Cardiac fibroblast (primary cell): ENCODE measurements at regions not wholly inside any gene's neighbourhood (a gene's known extent, or its start where the extent isn't known, plus 50 kb on each side); places are given as distances from the start of the nearest gene placed in this dataset.

Source experiments
- DNase-seq, 2 donors: peaks; one replicate each; pipeline versions ENCODE4 v3.0.0 to v3.0.0-alpha.2; 2010; ENCODE audit warnings: low read depth in 2 of 2
- H3K4me3 ChIP-seq, 2 donors: replicated peaks in 1 of 2; 1 replicate in 1 of 2; 2 replicates in 1 of 2; pipeline ENCODE4 v1.5.1; 2011; ENCODE audit warnings: low read depth in 2 of 2, low read length in 2 of 2, mild to moderate bottlenecking in 2 of 2, moderate library complexity in 1 of 2
- TF ChIP-seq, protein P1 (sequence below): IDR thresholded peaks from one replicate; pipeline ENCODE4 v1.5.1; 2011; ENCODE audit warnings: low read depth, mild to moderate bottlenecking, low read length, inconsistent platforms

DNA sequence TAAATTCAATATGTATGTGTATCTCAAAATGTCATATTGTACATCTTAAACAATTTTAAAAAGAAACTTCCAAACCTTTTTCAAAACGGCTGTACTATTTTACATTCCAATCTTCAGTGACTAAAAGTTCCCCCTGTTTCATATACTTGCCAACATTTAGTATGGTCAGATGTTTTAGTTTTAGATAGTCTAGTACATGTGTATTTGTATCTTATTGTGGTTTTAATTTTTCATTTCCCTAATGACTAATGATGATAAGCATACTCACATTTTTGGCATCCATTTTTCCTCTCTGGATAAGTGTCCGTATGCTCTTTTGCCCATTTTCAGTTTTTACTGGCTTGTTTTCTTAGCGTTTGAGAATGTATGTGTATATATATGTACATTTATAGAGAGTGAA is 212.2 kb upstream of the MAGEB18 start:
- DNase-seq, result peak; percentile 4 to 60
- TF ChIP-seq, protein P1, sequence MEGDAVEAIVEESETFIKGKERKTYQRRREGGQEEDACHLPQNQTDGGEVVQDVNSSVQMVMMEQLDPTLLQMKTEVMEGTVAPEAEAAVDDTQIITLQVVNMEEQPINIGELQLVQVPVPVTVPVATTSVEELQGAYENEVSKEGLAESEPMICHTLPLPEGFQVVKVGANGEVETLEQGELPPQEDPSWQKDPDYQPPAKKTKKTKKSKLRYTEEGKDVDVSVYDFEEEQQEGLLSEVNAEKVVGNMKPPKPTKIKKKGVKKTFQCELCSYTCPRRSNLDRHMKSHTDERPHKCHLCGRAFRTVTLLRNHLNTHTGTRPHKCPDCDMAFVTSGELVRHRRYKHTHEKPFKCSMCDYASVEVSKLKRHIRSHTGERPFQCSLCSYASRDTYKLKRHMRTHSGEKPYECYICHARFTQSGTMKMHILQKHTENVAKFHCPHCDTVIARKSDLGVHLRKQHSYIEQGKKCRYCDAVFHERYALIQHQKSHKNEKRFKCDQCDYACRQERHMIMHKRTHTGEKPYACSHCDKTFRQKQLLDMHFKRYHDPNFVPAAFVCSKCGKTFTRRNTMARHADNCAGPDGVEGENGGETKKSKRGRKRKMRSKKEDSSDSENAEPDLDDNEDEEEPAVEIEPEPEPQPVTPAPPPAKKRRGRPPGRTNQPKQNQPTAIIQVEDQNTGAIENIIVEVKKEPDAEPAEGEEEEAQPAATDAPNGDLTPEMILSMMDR, result no peak
- H3K4me3 ChIP-seq, result no peak overlapping the region

DNA sequence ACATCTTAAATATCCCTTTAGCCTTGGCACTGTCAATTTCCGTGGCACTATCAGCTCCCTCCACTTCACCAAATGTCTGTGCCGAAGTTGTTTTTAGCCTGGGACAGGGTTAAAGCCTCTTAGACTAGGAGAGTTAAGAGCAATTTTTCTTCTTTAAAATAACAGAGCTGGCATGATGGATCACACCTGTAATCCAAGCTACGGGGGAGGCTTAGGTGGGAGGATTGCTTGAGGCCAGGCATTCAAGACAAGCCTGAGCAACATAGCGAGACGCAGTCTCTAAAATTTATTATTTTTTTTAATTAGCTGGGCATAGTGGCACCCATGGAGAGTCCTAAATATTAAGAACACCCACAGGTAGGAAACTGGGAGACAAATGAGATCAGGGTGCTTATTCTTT is 209.8 kb upstream of the MAGEB18 start:
- TF ChIP-seq, protein P1, result no peak
- H3K4me3 ChIP-seq, result no peak overlapping the region
- DNase-seq, result no peak

DNA sequence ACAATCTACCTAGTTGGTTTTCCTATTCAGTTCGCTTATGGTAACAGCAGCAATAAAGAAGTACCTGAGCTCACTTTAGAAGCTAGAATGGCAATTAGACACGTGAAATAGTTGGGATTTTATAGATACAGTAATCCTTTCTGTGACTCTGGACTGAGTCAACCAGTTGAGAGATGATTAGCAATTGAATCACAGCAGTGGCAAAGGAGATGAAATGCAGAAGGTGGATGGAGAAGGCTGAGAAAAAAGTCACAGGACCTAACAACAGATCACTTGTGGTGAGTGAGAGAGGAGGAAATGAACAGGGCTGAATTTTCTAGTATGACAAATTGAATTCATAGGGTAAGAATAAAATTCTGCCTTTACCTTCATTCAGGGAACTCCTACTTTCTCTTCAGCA is 197.1 kb upstream of the MAGEB18 start:
- TF ChIP-seq, protein P1, result no peak
- DNase-seq, result peak in 1 of 2 donors; percentile 72
- no peak overlapping the region for H3K4me3 ChIP-seq

DNA sequence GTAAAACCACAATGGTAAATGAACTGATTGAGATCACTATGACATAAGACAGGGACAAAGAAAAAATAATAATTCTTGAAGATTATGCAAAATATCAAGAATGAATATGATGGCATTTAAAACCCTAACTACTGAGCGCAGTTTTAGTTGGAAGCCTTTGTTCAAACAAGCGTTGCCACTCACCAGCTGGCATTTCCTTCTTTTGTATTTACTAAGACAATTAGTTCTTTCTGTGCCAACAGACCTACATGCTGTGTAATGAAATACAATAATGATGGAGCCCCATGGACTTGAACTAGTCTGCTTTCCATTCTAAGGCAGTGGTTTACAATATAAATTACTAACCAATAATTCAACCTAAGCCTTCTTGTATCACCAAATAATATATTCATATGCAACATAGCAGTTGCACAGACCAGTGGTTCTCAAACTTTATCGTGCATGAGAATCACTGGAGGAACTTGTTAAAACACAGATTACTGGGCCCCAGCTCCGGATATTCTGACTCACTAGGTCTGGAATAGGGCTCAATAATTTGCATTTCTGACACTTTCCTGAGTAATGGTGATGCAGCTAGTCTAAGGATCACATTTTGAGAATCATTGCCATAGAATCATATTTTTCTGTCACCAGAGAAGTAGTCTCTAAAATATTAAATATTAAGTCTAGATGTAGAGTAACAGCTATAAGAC is 196.4 kb upstream of the MAGEB18 start:
- peak; percentile 27 to 67 for DNase-seq
- TF ChIP-seq, protein P1, result no peak
- H3K4me3 ChIP-seq, result no peak overlapping the region

DNA sequence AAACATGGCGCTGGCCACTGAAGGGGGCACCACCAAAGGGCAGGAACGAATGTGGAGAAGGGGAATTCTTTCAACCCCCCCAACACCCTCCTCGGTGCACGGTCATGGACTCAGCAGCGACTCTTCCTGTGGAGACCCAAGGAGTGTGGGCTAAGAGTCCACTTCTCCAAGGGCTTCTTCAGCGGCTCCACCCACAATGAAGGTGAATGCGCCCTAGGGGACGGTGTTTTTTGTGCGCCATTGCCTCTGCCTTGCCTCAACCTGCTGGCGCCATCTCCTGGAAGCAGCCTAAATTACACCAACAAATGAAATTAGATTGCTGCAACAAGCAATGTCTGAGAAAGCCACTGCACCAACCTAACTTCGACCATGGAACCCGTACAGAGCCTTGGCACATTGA is 169.2 kb upstream of the MAGEB18 start:
- H3K4me3 ChIP-seq, result no peak overlapping the region
- peak; percentile 31 to 48 for DNase-seq
- TF ChIP-seq, protein P1, result peak; percentile 39

DNA sequence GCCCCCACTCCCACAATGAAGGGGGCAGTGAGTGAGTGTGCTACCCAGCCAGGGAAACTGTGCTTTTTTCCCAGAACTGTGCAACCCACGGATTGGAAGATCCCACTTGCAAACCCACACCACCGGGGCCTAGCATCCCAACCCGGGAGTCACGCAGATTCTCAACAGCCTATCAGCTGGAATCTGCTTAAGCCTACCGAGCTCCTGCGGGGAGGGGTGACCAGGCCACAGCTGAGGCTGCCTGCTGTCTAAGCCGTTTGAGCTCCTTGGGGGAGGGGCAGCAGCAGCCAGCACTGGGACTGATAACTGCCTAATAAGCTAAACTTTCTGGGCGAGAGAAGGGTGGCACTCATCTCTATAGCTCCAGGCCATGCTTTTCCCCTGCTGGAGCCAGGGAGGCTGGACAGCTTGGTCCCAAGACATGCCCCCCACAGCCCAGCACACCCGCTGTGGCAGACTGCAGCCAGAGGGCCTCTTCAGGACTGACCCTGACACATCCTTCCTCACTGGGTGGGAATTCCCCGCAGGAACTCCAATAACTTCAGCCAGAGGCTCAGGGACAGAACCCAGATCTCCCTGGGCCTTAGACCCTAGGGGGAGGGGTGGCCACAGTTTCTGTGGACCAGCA is 161.3 kb upstream of the MAGEB18 start:
- TF ChIP-seq, protein P1, result no peak
- no peak for DNase-seq
- no peak overlapping the region for H3K4me3 ChIP-seq
